ENCODE measurements at regions not wholly inside any gene's neighbourhood (a gene's known extent, or its start where the extent isn't known, plus 50 kb on each side); places are given as distances from the start of the nearest gene placed in this dataset.

DNA sequence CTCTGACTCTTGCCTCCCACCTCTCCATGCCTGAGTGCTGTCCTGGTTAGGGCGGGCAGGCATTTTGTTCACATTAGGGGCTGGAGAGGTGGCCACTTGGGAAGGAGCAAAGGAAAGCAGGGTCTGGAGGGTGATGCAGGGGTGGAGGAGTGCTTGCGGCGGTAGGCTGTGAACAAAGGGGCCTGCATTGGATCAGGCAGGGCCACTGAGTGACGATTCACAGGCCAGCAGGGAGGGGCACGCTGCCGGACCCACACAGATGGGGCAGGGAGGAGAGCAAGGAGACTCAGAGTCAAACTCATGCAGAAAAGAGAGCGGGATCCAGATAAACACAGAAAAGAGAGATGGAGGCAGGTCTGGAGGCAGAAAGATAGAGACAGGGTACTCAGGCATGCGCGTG is 58.4 kb upstream of the TBX3 start:
- TF ChIP-seq, protein P1, sequence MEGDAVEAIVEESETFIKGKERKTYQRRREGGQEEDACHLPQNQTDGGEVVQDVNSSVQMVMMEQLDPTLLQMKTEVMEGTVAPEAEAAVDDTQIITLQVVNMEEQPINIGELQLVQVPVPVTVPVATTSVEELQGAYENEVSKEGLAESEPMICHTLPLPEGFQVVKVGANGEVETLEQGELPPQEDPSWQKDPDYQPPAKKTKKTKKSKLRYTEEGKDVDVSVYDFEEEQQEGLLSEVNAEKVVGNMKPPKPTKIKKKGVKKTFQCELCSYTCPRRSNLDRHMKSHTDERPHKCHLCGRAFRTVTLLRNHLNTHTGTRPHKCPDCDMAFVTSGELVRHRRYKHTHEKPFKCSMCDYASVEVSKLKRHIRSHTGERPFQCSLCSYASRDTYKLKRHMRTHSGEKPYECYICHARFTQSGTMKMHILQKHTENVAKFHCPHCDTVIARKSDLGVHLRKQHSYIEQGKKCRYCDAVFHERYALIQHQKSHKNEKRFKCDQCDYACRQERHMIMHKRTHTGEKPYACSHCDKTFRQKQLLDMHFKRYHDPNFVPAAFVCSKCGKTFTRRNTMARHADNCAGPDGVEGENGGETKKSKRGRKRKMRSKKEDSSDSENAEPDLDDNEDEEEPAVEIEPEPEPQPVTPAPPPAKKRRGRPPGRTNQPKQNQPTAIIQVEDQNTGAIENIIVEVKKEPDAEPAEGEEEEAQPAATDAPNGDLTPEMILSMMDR (IDR thresholded peaks at IDR 0.05; ENCODE audit: control insufficient read depth, extremely low read depth, insufficient read depth), result no peak
- DNase-seq (ENCODE audit: low read depth), result no peak
- no peak overlapping the region for H3K4me3 ChIP-seq (ENCODE audit: low read depth, low read length)

DNA sequence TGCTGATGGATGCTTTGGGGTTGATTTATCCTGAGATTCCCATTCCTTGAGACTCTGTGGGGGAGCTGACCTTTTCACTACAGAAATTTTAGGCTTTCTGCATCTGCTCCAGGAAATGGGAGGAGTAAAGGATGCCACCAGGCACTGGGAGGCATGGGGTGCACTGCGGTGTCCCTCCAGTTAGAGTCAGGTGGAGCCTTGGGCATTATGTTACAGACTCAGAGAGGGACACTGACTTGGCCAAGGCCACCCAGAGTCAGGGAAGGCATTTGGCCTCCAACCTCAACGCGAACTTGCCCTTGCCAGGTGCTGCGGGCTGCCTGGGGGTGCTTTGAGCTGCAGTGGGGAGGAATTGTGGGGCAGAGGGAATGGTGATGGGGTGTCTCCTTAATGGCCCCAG is 58.0 kb upstream of the TBX3 start:
- no peak overlapping the region for H3K4me3 ChIP-seq (ENCODE audit: low read depth, low read length)
- TF ChIP-seq, protein P1 (IDR thresholded peaks at IDR 0.05; ENCODE audit: control insufficient read depth, extremely low read depth, insufficient read depth), result no peak
- DNase-seq (ENCODE audit: low read depth), result no peak

DNA sequence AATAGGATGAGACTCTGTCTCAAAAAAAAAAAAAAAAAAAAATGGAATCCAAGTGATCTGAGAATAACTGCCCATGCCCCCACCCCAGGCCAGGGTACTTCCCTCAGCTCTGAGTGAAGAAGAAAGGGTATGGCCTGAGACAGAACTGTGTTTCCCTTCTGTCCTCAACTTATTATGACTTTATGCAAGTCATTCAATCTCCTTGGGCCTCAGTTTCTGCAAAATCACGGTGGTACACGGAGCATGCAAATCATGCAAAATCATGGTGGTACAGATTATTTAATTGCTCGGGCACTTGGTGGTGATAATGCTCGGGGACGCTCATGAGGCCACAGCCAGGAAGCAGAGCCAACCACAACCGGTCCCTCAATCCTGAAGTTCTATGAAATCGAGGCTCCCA is 56.5 kb upstream of the TBX3 start:
- H3K4me3 ChIP-seq (ENCODE audit: low read depth, low read length), result no peak overlapping the region
- TF ChIP-seq, protein P1 (IDR thresholded peaks at IDR 0.05; ENCODE audit: control insufficient read depth, extremely low read depth, insufficient read depth), result no peak

DNA sequence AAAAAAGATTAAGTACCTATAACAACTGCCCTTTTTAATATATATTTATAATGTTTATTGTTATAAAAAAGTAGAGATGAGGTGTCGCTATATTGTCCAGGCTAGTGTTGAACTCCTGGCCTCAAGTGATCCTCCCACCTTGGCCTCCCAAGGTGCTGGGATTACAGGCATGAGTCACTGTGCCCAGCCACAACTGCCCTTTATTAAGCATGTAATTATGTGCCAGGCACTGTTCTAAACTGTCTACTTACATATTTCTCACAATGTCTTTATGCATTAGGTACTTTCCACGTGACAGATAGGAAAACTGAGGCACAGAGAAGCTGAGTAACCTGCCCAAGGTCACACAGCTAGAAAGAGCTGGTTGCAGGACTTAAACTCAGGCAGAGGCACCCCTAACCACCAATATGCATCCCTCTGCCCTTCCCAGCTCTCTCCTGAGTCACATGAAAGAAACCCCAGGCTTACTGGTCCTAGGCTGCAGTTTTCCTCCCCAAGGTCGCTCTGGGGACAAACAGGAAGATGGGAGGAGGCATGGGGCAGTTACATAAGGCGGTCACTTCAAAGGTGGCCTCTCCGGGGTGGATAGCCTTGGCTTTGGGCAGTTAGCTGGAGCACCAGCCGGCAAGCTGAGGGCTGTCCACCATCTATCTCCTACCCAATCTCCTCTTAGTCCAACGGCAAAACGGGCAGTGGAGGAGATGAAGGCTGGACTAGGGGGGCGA is 54.6 kb upstream of the TBX3 start:
- TF ChIP-seq, protein P1 (IDR thresholded peaks at IDR 0.05; ENCODE audit: control insufficient read depth, extremely low read depth, insufficient read depth), result no peak
- H3K4me3 ChIP-seq (ENCODE audit: low read depth, low read length), result no peak overlapping the region
- no peak for DNase-seq (ENCODE audit: low read depth)

More for the DNA sequence above, 56.5 kb upstream of the TBX3 start:
- DNase-seq (ENCODE audit: low read depth), result no peak

DNA sequence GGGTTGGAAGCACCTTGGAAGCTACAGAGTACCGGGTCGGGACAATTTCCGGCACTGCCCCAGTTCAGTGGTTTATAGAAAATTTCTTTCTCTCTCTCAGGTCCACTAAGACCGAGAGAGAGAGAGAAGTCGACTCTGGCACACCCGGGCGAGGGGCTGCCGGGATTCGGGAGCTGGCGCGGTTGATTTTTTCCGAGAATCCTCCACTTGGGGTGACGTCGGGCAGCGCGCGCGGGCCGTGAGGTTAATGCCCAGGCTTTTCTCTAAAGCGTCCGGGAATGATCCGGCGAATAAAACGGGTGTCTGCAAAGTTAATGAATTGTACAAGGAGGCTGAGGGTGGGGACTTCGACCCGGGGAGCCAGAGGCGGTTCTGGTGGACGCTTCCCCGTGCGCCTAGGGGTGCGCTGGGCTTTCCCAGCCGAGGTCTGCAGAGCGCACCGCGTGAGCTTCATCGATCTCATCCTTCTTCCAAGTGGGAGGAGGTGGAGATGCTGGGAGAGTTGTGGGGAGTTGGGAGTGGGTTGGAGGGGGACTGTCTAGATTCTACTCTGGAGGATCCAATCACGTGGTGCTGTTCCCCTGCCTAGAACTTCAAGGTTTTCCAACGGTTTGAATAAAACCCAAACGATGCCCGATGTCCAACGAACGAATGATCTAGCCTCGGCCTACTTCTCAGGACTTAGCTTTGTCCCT is 51.9 kb upstream of the TBX3 start:
- no peak for DNase-seq (ENCODE audit: low read depth)
- no peak overlapping the region for H3K4me3 ChIP-seq (ENCODE audit: low read depth, low read length)
- TF ChIP-seq, protein P1 (IDR thresholded peaks at IDR 0.05; ENCODE audit: control insufficient read depth, extremely low read depth, insufficient read depth), result no peak

GRCh38 chr12:114735011-114735410 is 51.0 kb upstream of the TBX3 start:
- DNase-seq (ENCODE audit: low read depth), result no peak
- TF ChIP-seq, protein P1 (IDR thresholded peaks at IDR 0.05; ENCODE audit: control insufficient read depth, extremely low read depth, insufficient read depth), result no peak
- no peak overlapping the region for H3K4me3 ChIP-seq (ENCODE audit: low read depth, low read length)
